GM19397 (cell line): ENCODE measurements at regions not wholly inside any gene's neighbourhood (a gene's known extent, or its start where the extent isn't known, plus 50 kb on each side); places are given as distances from the start of the nearest gene placed in this dataset.

Experiments
- ATAC-seq: cut with Tn5 transposase; IDR thresholded peaks from one replicate; pipeline ENCODE4 v1.9.1; 2021; ENCODE audit warnings: mild to moderate bottlenecking, moderate library complexity; ENCODE audit not compliant: unreplicated experiment

- ATAC-seq, result no peak
Observed at GRCh38 chr20:22779878-22780277, 195.5 kb upstream of the FOXA2 start.

- no peak for ATAC-seq
Observed at GRCh38 chr20:22781869-22782268, 197.5 kb upstream of the FOXA2 start.

GRCh38 chr20:22789676-22790075 lies 205.3 kb upstream of the FOXA2 start:
- no peak for ATAC-seq

GRCh38 chr20:22791396-22791795 lies 207.0 kb upstream of the FOXA2 start:
- no peak for ATAC-seq

- ATAC-seq, result no peak
Observed at GRCh38 chr20:22791877-22792525, 207.6 kb upstream of the FOXA2 start.

- no peak for ATAC-seq
Observed at GRCh38 chr20:22794200-22794599, 209.8 kb upstream of the FOXA2 start.

- no peak for ATAC-seq
Observed at GRCh38 chr20:22795433-22795832, 211.1 kb upstream of the FOXA2 start.

- no peak for ATAC-seq
Observed at GRCh38 chr20:22795871-22796270, 211.5 kb upstream of the FOXA2 start.

GRCh38 chr20:22796469-22797077 lies 212.2 kb upstream of the FOXA2 start:
- ATAC-seq, result no peak

GRCh38 chr20:22797103-22797502 lies 212.7 kb upstream of the FOXA2 start:
- ATAC-seq, result no peak

- no peak for ATAC-seq
Observed at GRCh38 chr20:22799687-22800086, 215.3 kb upstream of the FOXA2 start.

GRCh38 chr20:22800129-22800528 lies 215.8 kb upstream of the FOXA2 start:
- ATAC-seq, result no peak

GRCh38 chr20:22801528-22801927 lies 217.2 kb upstream of the FOXA2 start:
- ATAC-seq, result no peak

GRCh38 chr20:22802296-22802695 lies 217.9 kb upstream of the FOXA2 start:
- no peak for ATAC-seq

GRCh38 chr20:22805219-22805618 lies 220.8 kb upstream of the FOXA2 start:
- no peak for ATAC-seq

- no peak for ATAC-seq
Observed at GRCh38 chr20:22805996-22806395, 221.6 kb upstream of the FOXA2 start.

- no peak for ATAC-seq
Observed at GRCh38 chr20:22807045-22807444, 222.7 kb upstream of the FOXA2 start.

- ATAC-seq, result no peak
Observed at GRCh38 chr20:22807646-22808244, 223.4 kb upstream of the FOXA2 start.

GRCh38 chr20:22808628-22809027 lies 224.3 kb upstream of the FOXA2 start:
- no peak for ATAC-seq

- ATAC-seq, result no peak
Observed at GRCh38 chr20:22810030-22810429, 225.1 kb upstream of the SSTR4 start.

GRCh38 chr20:22810626-22811569 lies 224.2 kb upstream of the SSTR4 start:
- no peak for ATAC-seq
